ENCODE measurements at regions not wholly inside any gene's neighbourhood (a gene's known extent, or its start where the extent isn't known, plus 50 kb on each side); places are given as distances from the start of the nearest gene placed in this dataset.

DNA sequence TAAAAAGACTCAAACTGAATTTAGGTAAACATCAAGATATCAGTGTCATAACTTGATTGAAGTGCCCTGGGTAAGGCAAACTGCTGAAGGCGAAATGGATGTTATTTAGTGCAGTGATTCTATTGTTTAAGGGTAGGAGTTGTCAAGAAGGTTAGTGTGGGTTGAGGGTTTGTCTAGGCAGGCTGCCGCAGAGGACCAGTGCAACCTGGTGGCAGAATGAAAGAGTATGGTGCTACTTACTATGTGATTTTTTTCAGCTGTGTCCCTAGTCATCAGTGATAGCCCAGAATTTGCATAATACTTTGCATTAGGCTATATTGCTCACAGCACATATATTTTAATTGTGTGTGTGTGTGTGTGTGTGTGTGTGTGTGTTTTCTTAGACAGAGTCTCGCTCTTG lies 1127.0 kb downstream of the GALC start (continued):
- TF ChIP-seq ZNF558 (CRISPR knock-in tag; IDR thresholded peaks at IDR 0.05; ENCODE audit: borderline replicate concordance) (no peak), THAP11 (CRISPR knock-in tag; IDR thresholded peaks at IDR 0.05) (no peak)
- TF ChIP-seq, protein P1, sequence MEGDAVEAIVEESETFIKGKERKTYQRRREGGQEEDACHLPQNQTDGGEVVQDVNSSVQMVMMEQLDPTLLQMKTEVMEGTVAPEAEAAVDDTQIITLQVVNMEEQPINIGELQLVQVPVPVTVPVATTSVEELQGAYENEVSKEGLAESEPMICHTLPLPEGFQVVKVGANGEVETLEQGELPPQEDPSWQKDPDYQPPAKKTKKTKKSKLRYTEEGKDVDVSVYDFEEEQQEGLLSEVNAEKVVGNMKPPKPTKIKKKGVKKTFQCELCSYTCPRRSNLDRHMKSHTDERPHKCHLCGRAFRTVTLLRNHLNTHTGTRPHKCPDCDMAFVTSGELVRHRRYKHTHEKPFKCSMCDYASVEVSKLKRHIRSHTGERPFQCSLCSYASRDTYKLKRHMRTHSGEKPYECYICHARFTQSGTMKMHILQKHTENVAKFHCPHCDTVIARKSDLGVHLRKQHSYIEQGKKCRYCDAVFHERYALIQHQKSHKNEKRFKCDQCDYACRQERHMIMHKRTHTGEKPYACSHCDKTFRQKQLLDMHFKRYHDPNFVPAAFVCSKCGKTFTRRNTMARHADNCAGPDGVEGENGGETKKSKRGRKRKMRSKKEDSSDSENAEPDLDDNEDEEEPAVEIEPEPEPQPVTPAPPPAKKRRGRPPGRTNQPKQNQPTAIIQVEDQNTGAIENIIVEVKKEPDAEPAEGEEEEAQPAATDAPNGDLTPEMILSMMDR (CRISPR knock-in tag; IDR thresholded peaks at IDR 0.05) = peak; percentile 48

DNA sequence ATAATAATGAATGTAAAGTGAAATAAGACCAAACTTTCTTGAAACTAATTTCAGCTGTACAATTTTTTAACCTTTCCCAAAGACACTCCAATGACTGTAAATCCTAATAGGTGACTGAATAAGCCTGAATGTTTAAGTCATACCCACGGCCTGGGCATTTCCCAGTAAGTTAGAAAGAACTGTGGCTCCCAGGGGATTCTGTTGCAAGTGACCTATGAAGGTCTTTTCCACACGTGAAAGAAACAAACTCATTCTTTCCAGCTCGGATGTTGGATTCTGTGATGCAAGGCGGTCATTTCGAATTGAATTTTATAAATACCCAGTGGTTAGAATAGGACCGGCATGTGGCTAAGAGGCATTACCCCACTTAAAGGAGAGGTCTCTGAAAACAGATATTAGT lies 1134.4 kb downstream of the GALC start:
- ChIA-PET POLR2A (no interaction called here), CTCF (ENCODE audit: low intra/inter-chr PET ratio, low total read pairs) (no interaction called here)
- no peaks in the 10 kb centered on the region for H3K36me3 ChIP-seq (replicated peaks in 1 of 2; ENCODE audit: control insufficient read depth in 1 of 2, insufficient read depth in 2 of 2, low read length in 2 of 2)
- no TSS peak for BruUV-seq (replicated peaks)
- 45% methylated on average over 6 of the region's 6 CpGs for WGBS (ENCODE audit: low lambda C conversion rate)
- H4K20me1 ChIP-seq (ENCODE audit: insufficient read depth, low read length) = no peaks in the 10 kb centered on the region
- H3K27me3 ChIP-seq (ENCODE audit: control insufficient read depth in 1 of 2, insufficient read depth in 2 of 2, low read length in 2 of 2) = no peaks in the 10 kb centered on the region
- no peaks in the 10 kb centered on the region for H3K79me2 ChIP-seq (ENCODE audit: insufficient read depth, low read length)
- H2AFZ ChIP-seq (ENCODE audit: low read length) = no peak overlapping the region
- no peak overlapping the region for H3K4me2 ChIP-seq (ENCODE audit: low read depth, low read length)
- H3K9me3 ChIP-seq (ENCODE audit: low read length) = no peaks in the 10 kb centered on the region
- no peak for DNase-seq (ENCODE audit: low spot score)
- no peak for FAIRE-seq
- in situ Hi-C loops (cut with HindIII; ENCODE audit: extremely low pct_ligation_motif_present, low pct_unique_long_range_greater_than_20kb) = no loop called here
- ATAC-seq = no peak
- no peak overlapping the region for H3K27ac ChIP-seq (ENCODE audit: extremely low read length, insufficient read depth, low read length)
- intact Hi-C loops (cut with micrococcal nuclease; ENCODE audit: unreplicated experiment) = no loop called here
- no peak overlapping the region for H3K9ac ChIP-seq (ENCODE audit: insufficient read depth, low read depth, low read length)
- no peaks in the 10 kb centered on the region for H3K4me1 ChIP-seq (ENCODE audit: insufficient read depth, low read length)
- no peak overlapping the region for H3K4me3 ChIP-seq (replicated peaks in 1 of 3; ENCODE audit: insufficient read depth in 1 of 3, low read depth in 2 of 3, low read length in 3 of 3)
- TF ChIP-seq, protein P2, sequence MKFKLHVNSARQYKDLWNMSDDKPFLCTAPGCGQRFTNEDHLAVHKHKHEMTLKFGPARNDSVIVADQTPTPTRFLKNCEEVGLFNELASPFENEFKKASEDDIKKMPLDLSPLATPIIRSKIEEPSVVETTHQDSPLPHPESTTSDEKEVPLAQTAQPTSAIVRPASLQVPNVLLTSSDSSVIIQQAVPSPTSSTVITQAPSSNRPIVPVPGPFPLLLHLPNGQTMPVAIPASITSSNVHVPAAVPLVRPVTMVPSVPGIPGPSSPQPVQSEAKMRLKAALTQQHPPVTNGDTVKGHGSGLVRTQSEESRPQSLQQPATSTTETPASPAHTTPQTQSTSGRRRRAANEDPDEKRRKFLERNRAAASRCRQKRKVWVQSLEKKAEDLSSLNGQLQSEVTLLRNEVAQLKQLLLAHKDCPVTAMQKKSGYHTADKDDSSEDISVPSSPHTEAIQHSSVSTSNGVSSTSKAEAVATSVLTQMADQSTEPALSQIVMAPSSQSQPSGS (CRISPR knock-in tag; IDR thresholded peaks at IDR 0.05) = no peak

DNA sequence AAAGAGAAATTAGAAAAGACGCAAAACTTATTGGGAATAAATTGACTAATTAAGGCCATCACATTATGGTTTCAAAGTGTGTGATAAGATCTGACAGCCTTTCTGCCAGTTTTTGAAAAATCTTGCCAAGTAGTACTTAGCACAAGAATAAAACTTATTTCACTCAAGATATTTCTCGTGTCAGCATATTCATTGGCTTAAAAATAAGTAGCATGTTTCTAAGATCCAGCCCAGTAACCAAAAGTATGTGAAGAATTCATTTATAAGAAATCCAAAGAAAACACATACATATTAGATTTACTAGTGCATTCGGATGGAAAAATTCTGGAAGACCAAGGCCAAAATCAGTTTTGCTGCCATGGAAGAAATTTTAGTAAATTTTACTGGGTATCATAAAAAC lies 1135.0 kb downstream of the GALC start:
- Histone ChIP-seq H3K4me3 (replicated peaks in 1 of 3; ENCODE audit: insufficient read depth in 1 of 3, low read depth in 2 of 3, low read length in 3 of 3) (no peak overlapping the region), H3K27me3 (ENCODE audit: control insufficient read depth in 1 of 2, insufficient read depth in 2 of 2, low read length in 2 of 2) (no peaks in the 10 kb centered on the region), H3K4me2 (ENCODE audit: low read depth, low read length) (no peak overlapping the region), H3K9me3 (ENCODE audit: low read length) (no peaks in the 10 kb centered on the region), H2AFZ (ENCODE audit: low read length) (no peak overlapping the region), H3K36me3 (replicated peaks in 1 of 2; ENCODE audit: control insufficient read depth in 1 of 2, insufficient read depth in 2 of 2, low read length in 2 of 2) (no peaks in the 10 kb centered on the region), H4K20me1 (ENCODE audit: insufficient read depth, low read length) (no peaks in the 10 kb centered on the region), H3K79me2 (ENCODE audit: insufficient read depth, low read length) (no peaks in the 10 kb centered on the region), H3K4me1 (ENCODE audit: insufficient read depth, low read length) (no peaks in the 10 kb centered on the region), H3K9ac (ENCODE audit: insufficient read depth, low read depth, low read length) (no peak overlapping the region), H3K27ac (ENCODE audit: extremely low read length, insufficient read depth, low read length) (no peak overlapping the region)
- BruUV-seq (replicated peaks) = no TSS peak
- FAIRE-seq (no peak), DNase-seq (ENCODE audit: low spot score) (no peak), ATAC-seq (no peak)
- intact Hi-C loops (cut with micrococcal nuclease; ENCODE audit: unreplicated experiment) = no loop called here
- ChIA-PET POLR2A (no interaction called here), CTCF (ENCODE audit: low intra/inter-chr PET ratio, low total read pairs) (no interaction called here)
- TF ChIP-seq MAFK (conservative IDR thresholded peaks at IDR 0.05 in 1 of 2, IDR thresholded peaks at IDR 0.05 in 1 of 2; ENCODE audit: low read length in 2 of 2) (peak; percentile 39 to 64; a peak in 3 of 4 replicates), MAFF (IDR thresholded peaks at IDR 0.05; ENCODE audit: low read depth, low read length) (peak; percentile 38; the same call in 1 of the 2 replicates), SMAD9 (CRISPR knock-in tag; IDR thresholded peaks at IDR 0.05) (no peak)
- in situ Hi-C loops (cut with HindIII; ENCODE audit: extremely low pct_ligation_motif_present, low pct_unique_long_range_greater_than_20kb) = no loop called here
- WGBS (ENCODE audit: low lambda C conversion rate) = 59% methylated on average over 3 of the region's 3 CpGs
